ENCODE measurements at regions not wholly inside any gene's neighbourhood (a gene's known extent, or its start where the extent isn't known, plus 50 kb on each side); places are given as distances from the start of the nearest gene placed in this dataset.

- TF ChIP-seq CREB1 (IDR thresholded peaks at IDR 0.05; ENCODE audit: low read depth) (no peak), ZBTB7A (IDR thresholded peaks at IDR 0.05; ENCODE audit: low read depth) (no peak), EGR1 (IDR thresholded peaks at IDR 0.05) (no peak)
Observed at GRCh38 chr13:74920361-74920760, 561.6 kb downstream of the TBC1D4 start.

Data from Ishikawa (cell line).